ENCODE measurements at regions not wholly inside any gene's neighbourhood (a gene's known extent, or its start where the extent isn't known, plus 50 kb on each side); places are given as distances from the start of the nearest gene placed in this dataset.

DNA sequence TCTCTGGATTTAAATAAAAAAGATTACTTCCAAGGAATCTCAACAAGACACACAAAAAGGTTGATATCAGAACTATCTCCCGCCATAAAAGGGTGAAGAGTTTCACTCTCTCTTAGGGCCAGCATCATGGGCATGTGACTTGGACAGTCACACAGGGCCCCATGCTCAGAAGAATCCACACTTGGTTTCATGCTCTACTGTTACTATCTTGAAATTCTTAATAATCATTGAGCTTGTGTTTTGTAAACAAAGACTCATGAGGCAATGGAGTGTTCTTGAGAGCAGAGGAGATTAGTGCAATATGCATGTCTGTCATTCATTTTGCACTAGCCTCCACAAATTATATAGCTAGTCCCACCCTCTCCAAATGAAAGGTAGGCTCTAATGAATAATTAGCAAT lies 58.4 kb downstream of the HMHB1 start:
- DNase-seq = no peak

DNA sequence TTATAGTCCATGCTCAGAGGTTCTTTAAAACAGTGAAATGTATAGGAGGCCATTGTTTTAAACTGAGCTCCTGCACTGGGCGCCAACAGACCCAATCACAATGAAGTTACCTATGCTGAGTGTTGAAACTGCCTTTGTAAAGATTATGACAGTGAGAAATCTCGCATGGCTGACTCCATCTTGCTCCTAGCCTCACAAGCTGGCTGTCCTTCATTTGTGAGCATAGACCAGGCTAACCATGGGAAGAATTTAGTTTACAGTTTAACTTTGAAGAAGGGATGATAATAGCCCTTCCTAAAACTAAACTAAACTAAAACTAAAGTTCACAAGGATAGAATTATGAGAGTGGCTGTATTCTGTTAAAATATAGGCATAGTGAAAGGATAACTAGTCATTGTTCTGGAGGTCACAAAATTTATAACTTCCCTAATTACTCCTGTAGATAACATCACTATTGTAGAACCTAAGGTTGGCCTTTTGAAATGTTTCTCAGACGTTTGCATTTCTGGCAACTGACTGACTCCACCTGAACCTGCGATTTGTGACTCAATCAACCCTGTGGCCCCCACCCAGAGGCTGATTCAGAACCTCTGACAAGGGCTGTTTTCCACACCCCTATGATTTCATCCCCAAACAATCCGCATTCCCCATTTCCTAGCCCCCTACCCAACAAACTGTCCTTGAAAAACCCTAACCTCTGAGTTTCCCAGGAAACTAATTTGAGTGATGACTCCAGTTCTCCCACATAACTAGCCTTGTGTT lies 59.1 kb downstream of the HMHB1 start:
- DNase-seq = no peak

DNA sequence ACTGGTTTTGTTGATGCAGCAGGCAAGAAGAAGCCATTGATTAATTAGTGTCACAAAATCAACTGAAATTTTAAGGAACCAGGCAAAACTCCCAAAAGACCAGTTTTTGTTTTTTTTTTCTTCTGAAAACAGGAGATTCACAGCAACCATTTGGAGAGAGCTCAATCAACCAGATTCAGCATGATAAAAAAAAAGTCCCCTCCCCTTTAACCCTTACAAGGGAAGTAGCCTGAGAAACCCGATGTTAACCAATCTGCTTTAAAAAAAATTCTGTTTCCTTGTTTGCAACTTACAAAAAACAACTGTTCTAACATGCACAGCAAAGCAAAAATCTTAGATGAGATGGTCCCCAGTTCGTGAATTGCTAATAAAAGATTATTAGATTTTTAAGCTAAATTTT lies 59.7 kb downstream of the HMHB1 start:
- DNase-seq = no peak

DNA sequence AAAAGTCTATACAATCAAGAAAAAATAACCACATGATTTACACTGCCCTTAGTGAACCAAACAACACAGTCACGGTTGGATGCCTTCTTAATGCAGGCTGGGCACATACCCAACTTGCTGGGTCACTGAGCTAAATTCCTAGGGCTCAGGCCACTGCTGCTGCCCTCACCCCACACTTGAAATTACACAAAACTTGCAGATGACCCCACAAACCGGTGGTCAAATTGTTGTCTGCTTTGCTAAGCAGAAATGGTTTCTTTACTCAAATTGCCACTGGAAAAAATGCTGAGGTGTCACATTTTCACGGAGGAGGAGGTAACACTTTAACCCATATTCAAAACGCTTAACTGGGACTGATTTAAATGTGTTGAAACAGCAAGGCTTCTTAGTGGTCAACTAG lies 62.4 kb downstream of the HMHB1 start:
- no peak for DNase-seq

DNA sequence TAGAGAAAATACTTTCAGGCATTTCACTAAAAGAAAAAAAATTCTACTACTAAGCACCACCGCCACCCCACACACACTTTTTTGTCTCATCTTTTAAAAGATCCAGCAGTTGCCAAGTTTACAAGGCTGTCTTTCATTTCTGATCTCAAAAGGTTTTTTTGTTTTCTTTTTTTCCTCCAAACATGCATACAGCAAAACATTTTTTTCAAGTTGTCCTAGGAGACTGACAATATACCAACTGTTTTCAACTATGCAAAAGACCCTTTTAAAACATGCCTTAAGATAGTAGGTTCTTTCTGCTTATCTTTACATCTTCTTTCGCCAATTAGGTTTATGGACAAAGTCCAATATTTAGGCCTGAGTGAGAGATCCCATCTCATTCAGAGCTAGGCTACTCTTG lies 65.2 kb downstream of the HMHB1 start:
- DNase-seq = no peak

DNA sequence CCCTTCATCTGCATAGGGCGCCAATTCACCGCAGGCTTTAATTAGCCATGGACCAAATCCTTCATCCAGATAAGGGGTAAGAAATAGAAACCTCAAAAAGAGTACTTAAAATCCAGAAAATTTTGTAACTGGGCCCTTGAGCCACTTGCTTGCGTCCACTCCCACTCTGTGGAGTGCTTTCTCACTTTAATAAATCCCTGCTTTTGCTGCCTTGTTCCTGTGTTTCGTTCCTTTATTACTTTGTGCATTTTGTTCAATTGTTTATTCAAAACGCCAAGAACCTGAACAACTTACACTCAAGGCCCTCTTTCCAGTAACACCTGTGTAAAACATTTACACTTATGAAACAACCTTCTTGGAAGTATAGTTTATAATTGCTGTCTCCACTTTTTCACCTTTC lies 66.5 kb downstream of the HMHB1 start:
- no peak for DNase-seq

DNA sequence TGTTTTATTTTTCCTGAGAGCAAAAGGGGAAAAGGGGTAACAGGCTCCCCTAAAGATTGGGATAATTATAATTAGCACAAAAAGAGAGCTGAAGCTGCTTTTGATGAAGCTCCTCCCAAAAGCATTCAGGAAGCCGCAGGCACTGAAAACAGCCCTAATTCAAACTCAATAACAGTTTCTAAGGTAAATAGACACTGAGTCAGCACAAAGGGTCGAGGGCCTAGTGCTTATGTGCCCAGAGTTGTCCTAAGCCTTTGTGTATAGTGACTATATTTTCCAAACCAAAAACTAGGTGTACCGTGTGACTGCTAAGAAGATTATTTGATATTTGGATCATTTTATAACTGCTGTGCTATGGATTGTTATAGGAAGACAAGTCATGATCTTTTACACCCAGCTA lies 67.7 kb downstream of the HMHB1 start:
- no peak for DNase-seq

DNA sequence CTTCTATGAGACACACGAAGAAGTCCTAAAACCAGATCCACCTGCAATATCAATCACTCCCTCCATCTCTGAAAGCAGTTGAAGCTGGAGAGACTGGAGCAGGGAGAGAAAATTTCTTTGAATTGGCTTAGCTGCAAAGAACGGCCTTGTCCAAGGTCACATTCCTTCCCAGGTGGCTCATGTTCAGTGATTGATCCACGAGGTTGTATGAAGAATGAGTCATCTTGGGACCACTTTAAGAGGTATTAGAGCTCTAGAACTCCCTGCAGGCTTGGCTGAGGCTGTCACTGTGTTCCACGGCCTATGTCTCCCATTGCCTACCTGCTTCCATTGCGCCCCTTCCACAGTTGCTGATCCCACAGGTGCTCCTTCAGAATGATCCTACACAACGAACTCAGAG lies 68.2 kb downstream of the HMHB1 start:
- DNase-seq = no peak

DNA sequence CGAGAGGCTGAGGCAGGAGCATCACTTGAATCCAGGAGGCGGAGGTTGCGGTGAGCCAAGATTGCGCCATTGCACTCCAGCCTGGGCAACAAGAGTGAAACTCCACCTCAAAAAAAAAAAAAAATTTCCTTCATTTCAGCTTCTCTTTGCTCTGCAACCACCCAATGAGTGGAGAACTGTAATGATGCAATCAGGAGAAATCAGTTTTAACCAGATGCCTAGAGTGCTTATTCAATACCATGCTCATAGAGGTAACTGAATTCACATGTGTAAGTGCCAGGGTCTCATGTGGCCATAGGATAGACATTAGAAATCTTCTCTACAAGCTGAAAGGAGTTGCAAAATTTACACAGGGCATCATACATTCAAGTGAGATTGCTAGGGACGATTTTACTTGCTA lies 70.6 kb downstream of the HMHB1 start:
- no peak for DNase-seq

DNA sequence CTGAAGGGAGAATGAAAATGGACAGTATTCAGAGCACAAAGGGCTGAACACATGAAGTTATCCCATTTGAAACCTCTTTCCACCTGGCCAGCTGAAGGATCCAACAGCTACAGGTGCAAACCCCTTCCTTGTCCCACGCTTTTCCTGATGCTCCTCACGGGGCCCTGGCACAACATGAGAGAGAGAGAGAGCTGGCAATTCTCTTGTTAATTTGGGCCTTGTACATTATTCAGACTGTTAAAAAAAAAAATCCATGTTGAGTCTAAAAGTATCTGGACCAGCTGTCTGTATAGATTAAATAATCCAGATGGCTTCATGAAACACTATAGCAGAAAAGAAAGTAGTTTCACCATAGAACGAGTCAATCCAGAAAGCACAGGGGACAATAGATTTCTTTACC lies 74.1 kb downstream of the HMHB1 start:
- DNase-seq = no peak

DNA sequence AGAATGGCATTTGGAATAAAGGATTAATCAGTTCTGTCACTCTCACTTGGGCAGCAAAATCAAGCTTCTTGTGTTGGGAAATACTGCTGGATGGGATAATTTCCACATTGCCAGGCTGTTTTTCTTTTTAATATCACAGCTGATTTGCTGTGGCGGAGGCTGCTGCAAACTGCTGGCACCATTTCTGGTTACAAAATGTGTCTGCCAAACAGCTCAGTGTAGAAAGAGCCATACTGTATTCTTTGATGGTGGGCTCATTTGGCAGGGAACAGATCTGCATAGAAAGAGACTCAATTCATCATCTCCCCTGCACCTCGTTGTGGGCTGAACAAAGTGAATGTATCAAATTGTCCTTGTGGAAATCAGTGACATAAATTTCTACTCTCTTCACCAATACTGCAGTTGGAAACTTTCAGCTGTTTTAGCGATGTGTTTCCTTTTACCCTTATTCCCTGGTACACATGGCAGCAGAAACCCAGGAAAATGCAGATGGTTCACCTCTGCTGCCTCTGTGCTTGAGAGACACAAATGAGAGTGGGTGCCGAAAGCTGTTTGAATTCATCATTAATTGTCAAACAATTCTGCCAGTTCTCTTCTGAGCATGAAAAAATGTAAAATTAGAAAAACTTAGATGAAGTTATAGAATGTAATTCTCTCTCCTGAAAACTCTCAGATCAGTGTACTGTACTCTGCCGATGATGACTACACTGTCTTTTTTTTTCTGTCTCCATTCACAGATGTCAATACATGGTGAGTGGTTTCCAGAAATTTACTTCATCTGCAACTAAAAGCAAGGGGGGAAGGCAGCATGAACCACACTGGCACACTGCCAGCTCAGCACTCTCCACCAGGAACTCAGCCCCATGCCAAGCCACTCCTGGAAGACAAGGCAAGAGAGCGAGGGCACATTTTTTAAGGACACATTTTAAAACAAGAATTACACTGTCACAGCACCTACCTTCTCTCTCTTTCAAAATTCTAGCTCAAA lies 75.0 kb downstream of the HMHB1 start:
- DNase-seq = no peak

DNA sequence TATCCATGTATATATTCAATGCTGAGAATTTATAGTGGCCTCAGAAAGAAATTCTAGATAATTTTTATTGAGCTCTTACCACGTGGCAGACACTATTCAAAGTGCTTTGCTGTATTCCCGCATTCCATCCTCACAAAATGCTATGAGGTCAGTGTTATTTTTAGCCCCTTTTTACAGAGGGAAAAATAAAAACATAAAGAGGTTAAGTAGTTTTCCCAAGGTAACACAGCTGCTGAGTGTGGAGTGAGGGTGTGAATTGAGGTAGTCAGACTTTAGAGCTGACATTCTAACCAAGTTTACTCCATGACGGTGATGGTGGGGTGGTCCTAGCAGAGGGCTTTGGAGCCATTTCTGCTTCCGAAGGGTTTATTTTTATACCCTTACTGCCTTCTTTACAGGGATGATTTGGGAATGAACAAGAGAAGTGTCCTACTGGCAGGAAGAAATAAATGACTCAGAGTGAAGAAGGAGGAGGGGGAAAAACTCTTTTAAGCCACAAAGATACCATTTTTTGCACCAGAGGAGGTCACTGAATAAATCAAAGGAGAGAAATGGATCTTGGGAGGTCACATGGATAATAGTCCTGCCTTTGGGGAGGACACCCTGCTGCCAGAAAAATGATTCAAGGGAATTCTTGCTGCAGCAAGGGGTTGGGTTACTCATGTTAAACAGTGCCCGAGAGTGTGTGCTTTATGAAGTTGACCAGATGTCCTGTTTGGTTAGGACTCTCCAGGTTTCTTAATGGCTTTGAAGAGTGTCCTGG lies 76.1 kb downstream of the HMHB1 start:
- DNase-seq = no peak

DNA sequence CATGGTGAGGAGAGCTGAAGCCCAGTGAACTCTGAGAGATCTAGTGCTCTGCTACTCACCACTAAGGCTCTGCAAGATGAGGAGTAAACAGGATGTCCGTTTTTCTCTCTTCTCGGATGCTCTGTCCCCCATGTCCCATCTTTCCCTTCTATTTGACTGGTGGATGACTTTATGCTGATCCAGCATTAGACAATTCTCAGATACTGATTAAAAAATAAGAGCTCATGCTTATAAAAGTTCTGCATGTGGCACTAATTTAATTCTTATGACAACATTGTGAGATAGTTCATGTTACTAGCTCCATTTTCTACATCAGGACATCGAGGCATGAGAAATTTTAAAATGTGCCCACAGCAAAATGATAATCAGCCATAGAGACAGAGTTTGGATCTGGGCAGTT lies 77.0 kb downstream of the HMHB1 start:
- no peak for DNase-seq

DNA sequence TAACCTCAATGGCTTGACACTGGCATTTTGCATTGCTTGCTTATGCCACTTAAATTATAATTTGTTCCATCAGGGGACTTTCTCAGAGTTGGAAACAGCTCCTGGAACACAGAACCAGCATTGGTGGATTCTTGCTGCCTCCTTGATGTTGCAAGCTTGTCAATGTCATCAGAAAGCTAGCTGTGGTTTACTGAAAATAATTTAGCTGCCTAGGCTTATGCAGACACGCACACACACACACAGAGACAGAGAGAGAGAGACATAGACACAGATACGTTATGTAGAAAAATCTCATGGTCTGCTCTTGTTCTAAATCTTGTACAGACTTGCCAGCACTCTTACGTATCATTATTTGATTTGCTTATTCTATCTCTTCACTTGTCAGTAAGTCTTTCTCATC lies 78.0 kb downstream of the HMHB1 start:
- no peak for DNase-seq

DNA sequence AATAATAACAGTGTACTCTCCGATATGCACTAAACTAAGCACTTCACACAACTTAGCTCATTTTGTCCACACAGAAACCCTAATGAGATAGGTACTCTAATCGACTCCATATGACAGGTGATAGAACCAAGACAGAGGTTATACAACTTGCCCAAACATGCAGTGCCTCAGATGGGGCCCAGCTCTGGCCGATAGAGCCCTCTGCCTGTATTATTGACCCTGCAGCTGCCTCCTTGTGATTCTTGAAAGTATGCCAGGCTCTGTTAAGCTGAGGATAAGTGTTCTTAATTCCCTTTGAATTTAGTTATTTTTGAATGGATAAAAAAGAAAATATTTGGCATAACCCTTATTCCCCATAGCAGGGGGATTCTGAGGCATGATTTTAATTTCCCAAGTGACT lies 78.5 kb downstream of the HMHB1 start:
- DNase-seq = no peak

DNA sequence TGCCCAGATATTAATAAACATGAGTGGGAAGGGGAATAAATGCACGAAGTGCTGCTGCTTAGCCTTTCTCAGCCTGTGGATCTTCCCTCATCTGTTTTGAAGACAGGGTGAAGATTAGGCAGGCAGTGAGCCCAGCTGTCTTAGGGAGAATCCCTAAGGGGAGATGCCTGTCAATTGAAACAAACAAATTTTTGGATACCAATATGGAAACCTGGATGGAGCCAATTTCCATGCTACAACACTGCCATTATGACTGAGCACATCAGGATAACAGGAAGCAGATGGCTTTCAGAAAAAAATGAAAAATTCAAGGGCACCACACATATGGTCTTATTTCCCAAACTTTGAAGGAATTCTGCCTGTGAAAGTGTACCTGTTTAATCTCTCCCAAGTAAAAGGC lies 80.3 kb downstream of the HMHB1 start:
- DNase-seq = no peak

DNA sequence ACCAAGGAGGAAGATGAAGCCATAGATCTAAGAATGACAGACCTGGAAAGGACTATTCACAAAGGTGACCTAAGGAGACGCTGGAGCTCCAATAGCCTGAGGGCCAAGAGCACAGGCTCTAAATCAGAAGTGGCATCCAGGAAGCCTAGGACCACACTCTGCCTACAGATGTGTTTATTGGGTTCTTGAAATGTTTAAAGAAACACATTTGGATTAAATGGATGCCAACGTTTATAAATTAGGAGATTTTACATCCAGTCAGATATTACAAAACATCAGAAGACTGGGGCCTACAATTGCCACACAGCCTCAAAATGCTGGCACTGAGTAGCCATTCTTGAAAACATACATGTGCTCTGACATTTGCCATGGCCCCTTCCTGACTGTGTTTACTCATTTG lies 80.9 kb downstream of the HMHB1 start:
- no peak for DNase-seq

DNA sequence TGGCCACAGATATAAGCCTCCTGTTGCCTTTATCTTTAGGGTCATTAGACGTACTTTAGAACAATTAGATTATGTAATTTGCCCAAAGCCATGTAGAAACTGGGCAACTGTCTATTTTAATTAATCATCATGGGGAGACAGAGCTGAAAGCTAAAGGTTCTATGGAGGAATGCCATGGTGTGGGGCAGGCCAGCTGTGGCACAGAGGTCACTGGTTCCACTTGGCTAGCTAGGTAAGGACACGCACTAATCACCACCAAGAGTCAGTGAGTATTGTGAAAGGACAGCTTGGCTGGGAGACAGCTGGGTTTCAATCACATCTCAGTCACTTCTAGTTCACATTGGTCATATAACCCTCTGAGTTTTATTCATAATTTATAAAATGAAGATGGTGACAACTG lies 81.7 kb downstream of the HMHB1 start:
- no peak for DNase-seq

DNA sequence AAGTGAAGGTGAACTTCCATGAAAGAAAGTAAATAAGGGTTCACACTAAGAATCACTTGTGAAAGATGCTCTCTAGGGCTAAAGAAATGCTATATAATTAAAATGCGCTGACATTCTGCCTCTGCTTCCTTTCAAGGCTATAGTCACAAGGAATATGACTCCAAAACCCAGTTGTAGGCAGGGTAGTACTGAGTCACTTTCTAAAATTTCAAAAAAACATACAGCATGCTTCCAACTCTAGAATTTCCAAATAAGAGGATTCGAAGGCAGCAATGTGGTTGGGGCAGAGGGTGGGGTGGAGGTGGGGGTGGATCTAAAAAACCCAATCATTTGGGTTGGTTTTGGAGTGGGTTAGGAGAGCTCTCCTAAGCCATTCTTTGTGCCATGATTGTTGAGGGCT lies 84.6 kb downstream of the HMHB1 start:
- no peak for DNase-seq

DNA sequence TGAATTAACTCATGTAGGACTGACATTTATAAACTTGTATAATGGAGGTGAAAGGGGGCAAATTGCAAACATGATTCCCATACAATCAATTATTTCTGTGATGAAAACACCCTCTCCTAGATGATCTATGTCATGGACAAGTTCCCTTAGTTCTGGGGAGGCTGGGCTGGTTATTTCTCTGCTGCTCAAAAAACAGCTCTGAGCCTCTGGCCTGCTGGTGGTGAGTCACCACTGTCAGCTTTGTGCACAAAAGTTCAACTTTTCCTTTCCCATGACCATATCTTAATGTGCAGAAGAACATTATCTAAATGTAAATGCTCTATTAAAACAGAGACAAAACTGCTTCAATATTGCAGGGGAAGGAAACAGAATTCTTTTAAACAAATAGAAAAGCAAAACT lies 85.0 kb downstream of the HMHB1 start:
- DNase-seq = no peak

DNA sequence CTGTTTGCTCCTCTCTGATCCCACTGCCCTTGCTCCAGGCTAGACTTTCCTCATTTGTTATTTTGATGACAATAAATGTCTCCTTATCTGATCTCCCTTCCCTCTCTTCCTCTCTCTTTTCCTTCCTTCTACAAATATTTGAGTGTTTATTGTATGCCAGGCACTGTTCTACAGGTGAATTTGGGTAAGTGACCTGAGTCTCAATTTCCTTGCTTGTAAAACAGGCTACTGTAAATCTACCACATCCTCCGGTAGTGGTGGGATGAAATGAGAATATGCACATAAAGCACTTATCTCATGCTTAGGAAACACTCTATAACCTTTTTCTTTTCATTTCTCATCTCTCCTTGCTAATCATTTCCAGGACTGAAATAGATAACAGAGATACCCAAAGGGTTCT lies 86.4 kb downstream of the HMHB1 start:
- no peak for DNase-seq

DNA sequence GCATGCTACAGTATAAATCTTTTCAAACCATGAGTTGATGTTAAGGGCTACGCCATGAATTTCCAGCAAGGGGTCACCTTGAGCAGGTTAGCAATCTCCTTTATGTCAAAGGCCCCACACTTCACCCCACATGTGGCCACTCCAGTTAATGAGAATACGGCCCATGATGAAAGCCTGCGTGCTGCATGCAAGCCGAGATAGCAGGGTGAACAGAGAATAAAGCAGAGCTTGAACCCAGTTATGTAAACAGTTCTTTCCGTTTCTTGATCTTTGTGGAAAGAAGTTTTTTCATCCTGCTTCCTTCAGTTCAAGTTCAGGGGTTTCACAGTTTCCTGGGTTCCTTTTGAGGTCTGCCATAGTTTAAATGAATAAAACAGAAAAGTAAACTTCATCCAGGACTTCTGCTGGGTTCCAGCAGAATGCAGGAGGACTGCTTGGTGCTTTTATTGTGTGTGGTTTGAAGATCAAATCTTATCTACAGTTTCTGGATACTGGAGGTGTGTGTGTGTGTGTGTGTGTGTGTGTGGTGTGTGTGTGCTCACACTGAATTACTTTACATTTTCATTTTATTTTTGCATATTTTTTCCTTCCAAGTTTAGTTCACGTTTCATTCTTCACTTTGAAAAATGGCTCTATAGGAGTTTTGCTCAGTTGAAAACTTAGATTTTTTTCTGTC lies 87.1 kb downstream of the HMHB1 start:
- DNase-seq = no peak

DNA sequence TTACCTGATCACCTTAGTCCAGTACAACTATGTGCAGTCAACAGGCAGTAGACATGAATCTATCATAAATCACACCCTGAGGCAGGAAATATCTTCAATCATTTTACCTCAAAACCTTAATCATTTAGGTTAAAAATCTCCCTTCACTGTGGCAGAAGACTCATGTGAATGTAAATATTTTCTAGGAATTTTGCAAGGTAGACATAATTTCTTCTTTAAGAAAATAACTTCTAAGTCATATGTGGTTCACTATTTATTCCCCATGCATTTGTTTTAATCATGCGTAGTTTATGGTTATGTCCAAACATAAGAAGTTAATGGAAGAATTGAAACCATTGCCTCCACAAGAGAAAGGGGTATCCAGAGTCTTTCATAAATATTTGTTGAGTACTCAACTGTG lies 97.0 kb downstream of the HMHB1 start:
- no peak for DNase-seq

All from CD4-positive, alpha-beta T cell treated with Interleukin-4 for 1 hour (primary cell).